GM06990 (cell line): ENCODE measurements at regions not wholly inside any gene's neighbourhood (a gene's known extent, or its start where the extent isn't known, plus 50 kb on each side); places are given as distances from the start of the nearest gene placed in this dataset.

Experiments
- DNase-seq: peaks from one replicate; pipeline ENCODE4 v3.0.0-alpha.2; 2011; ENCODE audit not compliant: insufficient read length; ENCODE audit errors: extremely low read depth
- H3K27me3 ChIP-seq: replicated peaks from 2 replicates; pipeline ENCODE4 v1.6.0; 2011; ENCODE audit warnings: low read length; ENCODE audit not compliant: control insufficient read depth, insufficient read depth
- H3K36me3 ChIP-seq: 2 replicates; pipeline ENCODE4 v1.5.1; 2011; ENCODE audit warnings: low read length; ENCODE audit not compliant: control insufficient read depth, insufficient read depth
- H3K4me3 ChIP-seq: replicated peaks from 2 replicates; pipeline ENCODE4 v1.5.1; 2011; ENCODE audit warnings: low read depth, mild to moderate bottlenecking, control low read depth, low read length
- CTCF ChIP-seq: IDR thresholded peaks from 2 replicates; pipeline ENCODE4 v1.5.1; 2011; ENCODE audit warnings: low read length, control low read depth, mild to moderate bottlenecking, inconsistent platforms; ENCODE audit not compliant: insufficient read depth, poor library complexity, severe bottlenecking

GRCh38 chr14:55927028-55927427 lies 191.2 kb upstream of the PELI2 start:
- no peak for DNase-seq
- H3K27me3 ChIP-seq = no peaks in the 10 kb centered on the region
- TF ChIP-seq CTCF = no peak
- H3K36me3 ChIP-seq = no peaks in the 10 kb centered on the region
- H3K4me3 ChIP-seq = no peak overlapping the region

DNA sequence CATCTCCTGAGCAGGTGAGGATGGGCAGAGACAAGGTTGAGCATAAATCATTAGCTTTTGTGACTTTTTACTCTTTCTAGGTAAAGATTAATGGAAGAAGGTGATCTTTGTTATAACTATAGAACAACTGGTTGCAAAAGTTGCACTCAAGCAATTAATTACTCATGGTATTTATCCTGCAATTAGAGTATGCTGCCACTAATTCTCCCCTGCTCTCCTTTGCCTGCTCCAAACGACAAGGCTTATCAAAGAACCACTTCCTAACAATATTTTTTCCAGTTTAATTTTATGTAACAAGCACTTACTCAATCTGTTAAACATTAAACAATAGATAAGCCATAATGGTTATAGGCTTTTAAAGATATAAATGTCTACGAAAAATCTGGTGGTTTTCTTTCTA lies 189.9 kb upstream of the PELI2 start:
- DNase-seq = no peak
- H3K36me3 ChIP-seq = no peaks in the 10 kb centered on the region
- no peak for TF ChIP-seq CTCF
- no peak overlapping the region for H3K4me3 ChIP-seq
- no peaks in the 10 kb centered on the region for H3K27me3 ChIP-seq

- H3K4me3 ChIP-seq = no peak overlapping the region
- H3K27me3 ChIP-seq = no peaks in the 10 kb centered on the region
- DNase-seq = no peak
- no peak for TF ChIP-seq CTCF
- H3K36me3 ChIP-seq = no peaks in the 10 kb centered on the region
Measured at GRCh38 chr14:55929136-55929535, 189.1 kb upstream of the PELI2 start.

- H3K4me3 ChIP-seq = no peak overlapping the region
- no peak for TF ChIP-seq CTCF
- DNase-seq = no peak
- no peaks in the 10 kb centered on the region for H3K27me3 ChIP-seq
- no peaks in the 10 kb centered on the region for H3K36me3 ChIP-seq
Measured at GRCh38 chr14:55930016-55930784, 188.0 kb upstream of the PELI2 start.

DNA sequence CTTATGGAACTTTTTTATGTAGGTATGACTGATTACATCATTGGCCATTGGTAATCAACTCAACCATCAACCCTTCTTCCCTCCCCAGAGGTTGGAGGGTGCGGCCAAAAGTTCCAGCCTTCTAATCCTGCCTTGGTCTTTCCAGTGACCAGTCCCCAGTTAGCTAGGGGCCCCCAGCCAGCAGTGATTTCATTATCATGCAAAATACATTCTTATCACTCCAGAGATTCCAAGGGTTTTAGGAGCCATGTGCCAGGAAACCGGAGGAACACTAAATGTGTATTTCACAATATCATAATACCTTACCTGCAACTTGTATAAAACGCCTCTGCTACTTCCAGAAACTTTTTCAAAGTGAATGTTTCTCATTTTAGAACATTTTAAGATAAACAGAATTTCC lies 181.5 kb upstream of the PELI2 start:
- H3K27me3 ChIP-seq = no peaks in the 10 kb centered on the region
- TF ChIP-seq CTCF = no peak
- no peak overlapping the region for H3K4me3 ChIP-seq
- no peaks in the 10 kb centered on the region for H3K36me3 ChIP-seq
- DNase-seq = no peak
